KMS-11 (cell line): ENCODE measurements at regions not wholly inside any gene's neighbourhood (a gene's known extent, or its start where the extent isn't known, plus 50 kb on each side); places are given as distances from the start of the nearest gene placed in this dataset.

Experiments
- H2AFZ ChIP-seq: fragments of 200-600 bp; sonication (generic); 2 replicates; pipeline ENCODE4 v1.6.1; 2016; ENCODE audit warnings: antibody characterized with exemption, mixed run types, low read depth
- H3K27ac ChIP-seq: fragments of 200-600 bp; sonication (generic); 2 replicates; pipeline ENCODE4 v1.6.1; 2016; ENCODE audit warnings: mild to moderate bottlenecking, mixed run types
- H3K27me3 ChIP-seq: fragments of 200-600 bp; sonication (generic); 2 replicates; pipeline ENCODE4 v1.6.1; 2017; ENCODE audit warnings: mild to moderate bottlenecking, low read depth, mixed run types, moderate library complexity; ENCODE audit not compliant: insufficient read depth
- H3K36me3 ChIP-seq: fragments of 200-600 bp; sonication (generic); 2 replicates; pipeline ENCODE4 v1.6.1; 2017; ENCODE audit warnings: mild to moderate bottlenecking, mixed run types; ENCODE audit not compliant: insufficient read depth
- H3K4me1 ChIP-seq: fragments of 200-600 bp; sonication (generic); 2 replicates; pipeline ENCODE4 v1.6.1; 2016; ENCODE audit warnings: mild to moderate bottlenecking, low read depth, mixed run types; ENCODE audit not compliant: poor library complexity, severe bottlenecking
- H3K4me2 ChIP-seq: fragments of 200-600 bp; sonication (generic); 2 replicates; pipeline ENCODE4 v1.7.0; 2016; ENCODE audit warnings: mild to moderate bottlenecking, mixed run types
- H3K4me3 ChIP-seq: fragments of 200-600 bp; sonication (generic); IDR thresholded peaks from 2 replicates; pipeline ENCODE4 v1.6.1; 2017; ENCODE audit warnings: low read depth, low read length, mixed read lengths; ENCODE audit not compliant: insufficient read depth
- H3K79me2 ChIP-seq: fragments of 200-600 bp; sonication (generic); 2 replicates; pipeline ENCODE4 v1.6.1; 2016; ENCODE audit warnings: low read depth, mixed run types; ENCODE audit not compliant: insufficient read depth
- H3K9ac ChIP-seq: fragments of 200-600 bp; sonication (generic); 2 replicates; pipeline ENCODE4 v1.6.1; 2016; ENCODE audit warnings: mild to moderate bottlenecking, mixed run types
- H4K20me1 ChIP-seq: fragments of 200-600 bp; sonication (generic); 2 replicates; pipeline ENCODE4 v1.6.1; 2016; ENCODE audit warnings: mild to moderate bottlenecking, mixed run types; ENCODE audit not compliant: insufficient read depth
- CTCF ChIP-seq: fragments of 200-600 bp; sonication (generic); conservative IDR thresholded peaks from 2 replicates; pipeline ENCODE4 v1.6.1; 2017; ENCODE audit warnings: low read depth, mild to moderate bottlenecking, antibody characterized with exemption, low read length, moderate library complexity, mixed read lengths

GRCh38 chr1:157284451-157284850 lies 146.3 kb upstream of the ETV3 start:
- no peaks in the 10 kb centered on the region for H4K20me1 ChIP-seq
- no peak overlapping the region for H3K4me2 ChIP-seq
- no peaks in the 10 kb centered on the region for H3K79me2 ChIP-seq
- TF ChIP-seq CTCF, result no peak
- H3K27ac ChIP-seq, result no peak overlapping the region
- no peak overlapping the region for H3K9ac ChIP-seq
- H3K36me3 ChIP-seq, result no peaks in the 10 kb centered on the region
- no peaks in the 10 kb centered on the region for H3K27me3 ChIP-seq
- no peaks in the 10 kb centered on the region for H3K4me1 ChIP-seq
- H2AFZ ChIP-seq, result no peak overlapping the region
- H3K4me3 ChIP-seq, result no peak overlapping the region

GRCh38 chr1:157279802-157280140 lies 141.6 kb upstream of the ETV3 start:
- Histone ChIP-seq H3K27me3 (no peaks in the 10 kb centered on the region), H4K20me1 (no peaks in the 10 kb centered on the region), H3K27ac (no peak overlapping the region), H3K4me1 (no peaks in the 10 kb centered on the region), H3K36me3 (no peaks in the 10 kb centered on the region), H3K4me2 (no peak overlapping the region), H2AFZ (no peak overlapping the region), H3K9ac (no peak overlapping the region), H3K79me2 (no peaks in the 10 kb centered on the region), H3K4me3 (no peak overlapping the region)
- no peak for TF ChIP-seq CTCF

- H3K27ac ChIP-seq, result no peak overlapping the region
- H2AFZ ChIP-seq, result no peak overlapping the region
- no peaks in the 10 kb centered on the region for H4K20me1 ChIP-seq
- no peak for TF ChIP-seq CTCF
- no peak overlapping the region for H3K9ac ChIP-seq
- H3K79me2 ChIP-seq, result no peaks in the 10 kb centered on the region
- H3K36me3 ChIP-seq, result no peaks in the 10 kb centered on the region
- H3K27me3 ChIP-seq, result no peaks in the 10 kb centered on the region
- no peak overlapping the region for H3K4me3 ChIP-seq
- H3K4me2 ChIP-seq, result no peak overlapping the region
- H3K4me1 ChIP-seq, result no peaks in the 10 kb centered on the region
Observed at GRCh38 chr1:157279138-157279801, 141.1 kb upstream of the ETV3 start.

- Histone ChIP-seq H3K79me2 (no peaks in the 10 kb centered on the region), H4K20me1 (no peaks in the 10 kb centered on the region), H3K4me2 (no peak overlapping the region), H2AFZ (no peak overlapping the region), H3K27ac (no peak overlapping the region), H3K9ac (no peak overlapping the region), H3K4me1 (no peaks in the 10 kb centered on the region), H3K27me3 (no peaks in the 10 kb centered on the region), H3K4me3 (no peak overlapping the region), H3K36me3 (no peaks in the 10 kb centered on the region)
- TF ChIP-seq CTCF, result no peak
Observed at GRCh38 chr1:157278383-157279137, 140.4 kb upstream of the ETV3 start.
